H9 (cell line): ENCODE measurements at regions not wholly inside any gene's neighbourhood (a gene's known extent, or its start where the extent isn't known, plus 50 kb on each side); places are given as distances from the start of the nearest gene placed in this dataset.

Source experiments
- DNase-seq: peaks from one replicate; pipeline ENCODE4 v3.0.0-alpha.2; 2017
- H2AFZ ChIP-seq: one replicate; pipeline ENCODE4 v1.6.1; 2013; ENCODE audit warnings: mild to moderate bottlenecking, low read length, control low read depth, moderate library complexity
- H2AK5ac ChIP-seq: 2 replicates; pipeline ENCODE4 v1.6.1; 2013; ENCODE audit warnings: low read length, control low read depth, mixed read lengths; ENCODE audit not compliant: insufficient read length
- H2BK120ac ChIP-seq: one replicate; pipeline ENCODE4 v1.6.1; 2013; ENCODE audit warnings: low read depth, mild to moderate bottlenecking, low read length, control low read depth, inconsistent platforms; ENCODE audit not compliant: poor library complexity, severe bottlenecking
- H2BK12ac ChIP-seq: 2 replicates; pipeline ENCODE4 v1.6.1; 2013; ENCODE audit warnings: low read length, control low read depth, mixed read lengths, low read depth; ENCODE audit not compliant: insufficient read length
- H2BK15ac ChIP-seq: 2 replicates; pipeline ENCODE4 v1.6.1; 2013; ENCODE audit warnings: low read depth, low read length, control low read depth
- H2BK20ac ChIP-seq: one replicate; pipeline ENCODE4 v1.6.1; 2013; ENCODE audit warnings: low read depth, mild to moderate bottlenecking, low read length, control low read depth, inconsistent platforms; ENCODE audit not compliant: poor library complexity, severe bottlenecking
- H2BK5ac ChIP-seq: 2 replicates; pipeline ENCODE4 v1.6.1; 2013; ENCODE audit warnings: low read length, control low read depth, mixed read lengths; ENCODE audit not compliant: insufficient read length
- H3K14ac ChIP-seq: 2 replicates; pipeline ENCODE4 v1.6.1; 2013; ENCODE audit warnings: low read length, control low read depth; ENCODE audit not compliant: insufficient read depth
- H3K18ac ChIP-seq: 2 replicates; pipeline ENCODE4 v1.6.1; 2013; ENCODE audit warnings: low read depth, mild to moderate bottlenecking, mixed read lengths, low read length, control low read depth; ENCODE audit not compliant: insufficient read length
- H3K23ac ChIP-seq: 2 replicates; pipeline ENCODE4 v1.6.1; 2013; ENCODE audit warnings: low read length, control low read depth, mixed read lengths, low read depth; ENCODE audit not compliant: insufficient read length
- H3K23me2 ChIP-seq: 2 replicates; pipeline ENCODE4 v1.6.1; 2013; ENCODE audit warnings: low read depth, mild to moderate bottlenecking, mixed read lengths, low read length, control low read depth; ENCODE audit not compliant: insufficient read length, poor library complexity, severe bottlenecking
- H3K27ac ChIP-seq: 2 replicates; pipeline ENCODE4 v1.5.1; 2013; ENCODE audit warnings: low read length, control low read depth, mixed read lengths, low read depth; ENCODE audit not compliant: insufficient read length
- H3K27me3 ChIP-seq: 2 replicates; pipeline ENCODE4 v1.6.1; 2013; ENCODE audit warnings: low read length, control low read depth, inconsistent platforms; ENCODE audit not compliant: insufficient read depth
- H3K4ac ChIP-seq: 2 replicates; pipeline ENCODE4 v1.6.1; 2013; ENCODE audit warnings: low read depth, mild to moderate bottlenecking, control low read depth, inconsistent platforms, low read length, moderate library complexity
- H3K4me1 ChIP-seq: 2 replicates; pipeline ENCODE4 v1.6.1; 2013; ENCODE audit warnings: low read length, control low read depth, inconsistent platforms; ENCODE audit not compliant: insufficient read depth
- H3K4me2 ChIP-seq: 2 replicates; pipeline ENCODE4 v1.6.1; 2013; ENCODE audit warnings: low read length, control low read depth, mixed read lengths; ENCODE audit not compliant: insufficient read length, insufficient read depth
- H3K56ac ChIP-seq: 2 replicates; pipeline ENCODE4 v1.6.1; 2013; ENCODE audit warnings: low read depth, mild to moderate bottlenecking, mixed read lengths, low read length, control low read depth; ENCODE audit not compliant: insufficient read length
- H3K79me1 ChIP-seq: 2 replicates; pipeline ENCODE4 v1.6.1; 2013; ENCODE audit warnings: low read depth, mild to moderate bottlenecking, moderate library complexity, low read length, control low read depth, inconsistent platforms; ENCODE audit not compliant: insufficient read depth, poor library complexity, severe bottlenecking
- H3K79me2 ChIP-seq: 2 replicates; pipeline ENCODE4 v1.6.1; 2013; ENCODE audit warnings: low read length, control low read depth, inconsistent platforms; ENCODE audit not compliant: insufficient read depth
- H3K9ac ChIP-seq: 2 replicates; pipeline ENCODE4 v1.6.1; 2013; ENCODE audit warnings: low read length, control low read depth, mixed read lengths; ENCODE audit not compliant: insufficient read length; ENCODE audit errors: extremely low read depth
- H3K9me3 ChIP-seq: one replicate; pipeline ENCODE4 v1.6.1; 2013; ENCODE audit warnings: low read depth, low read length, inconsistent platforms; ENCODE audit not compliant: control insufficient read depth
- H3T11ph ChIP-seq: one replicate; pipeline ENCODE4 v1.6.1; 2013; ENCODE audit warnings: mild to moderate bottlenecking, low read length, control low read depth, inconsistent platforms
- H4K20me1 ChIP-seq: one replicate; pipeline ENCODE4 v1.6.1; 2013; ENCODE audit not compliant: control insufficient read depth, insufficient read length, insufficient read depth
- H4K5ac ChIP-seq: 2 replicates; pipeline ENCODE4 v1.6.1; 2013; ENCODE audit warnings: low read depth, mild to moderate bottlenecking, mixed read lengths, low read length, control low read depth; ENCODE audit not compliant: insufficient read length
- H4K8ac ChIP-seq: replicated peaks from 2 replicates; pipeline ENCODE4 v1.6.1; 2013; ENCODE audit warnings: low read length, control low read depth, mixed read lengths, low read depth; ENCODE audit not compliant: insufficient read length
- H4K91ac ChIP-seq: 2 replicates; pipeline ENCODE4 v1.6.1; 2013; ENCODE audit warnings: low read depth, mild to moderate bottlenecking, moderate library complexity, mixed read lengths, low read length, control low read depth; ENCODE audit not compliant: insufficient read length
- H3K27ac Mint-ChIP-seq, 3 experiments: 2 replicates in 2 of 3; 3 replicates in 1 of 3; pipeline ENCODE4 v1.8.0; 2020 to 2021; ENCODE audit warnings: mixed read lengths in 3 of 3, mild to moderate bottlenecking in 1 of 3, moderate library complexity in 1 of 3
- H3K27me3 Mint-ChIP-seq: 2 replicates; pipeline ENCODE4 v1.8.0; 2021; ENCODE audit warnings: low read depth, mild to moderate bottlenecking, moderate library complexity, mixed read lengths
- H3K36me3 Mint-ChIP-seq, 3 experiments: 2 replicates in 2 of 3; 3 replicates in 1 of 3; pipeline ENCODE4 v1.8.0; 2020 to 2021; ENCODE audit warnings: low read depth in 3 of 3, mixed read lengths in 3 of 3; ENCODE audit not compliant: insufficient read depth in 1 of 3
- H3K4me1 Mint-ChIP-seq, 2 experiments: 2 replicates each; pipeline ENCODE4 v1.8.0; 2020; ENCODE audit warnings: mixed read lengths in 2 of 2
- H3K4me3 Mint-ChIP-seq, 2 experiments: 2 replicates in 1 of 2; 3 replicates in 1 of 2; pipeline ENCODE4 v1.8.0; 2020 to 2021; ENCODE audit warnings: mild to moderate bottlenecking in 2 of 2, mixed read lengths in 2 of 2, moderate library complexity in 1 of 2
- H3K9me3 Mint-ChIP-seq, 2 experiments: 2 replicates in 1 of 2; 3 replicates in 1 of 2; pipeline ENCODE4 v1.8.0; 2020; ENCODE audit warnings: mild to moderate bottlenecking in 2 of 2, mixed read lengths in 2 of 2, moderate library complexity in 1 of 2
- WGBS: extraction: QIAGEN DNeasy Blood & Tissue Kit; methylation state at CpG from one replicate; pipeline ENCODE4 v1.1.7; 2013; ENCODE audit warnings: missing lambda C conversion rate, low lambda C conversion rate, mixed read lengths; ENCODE audit not compliant: insufficient read length; ENCODE audit errors: extremely low coverage; 5-methylcytosine and 5-hydroxymethylcytosine counted together
- TF ChIP-seq, protein P1 (sequence below): fragments of 200-600 bp; sonication (generic); conservative IDR thresholded peaks from 3 replicates; pipeline ENCODE4 v1.8.0; 2021; ENCODE audit warnings: antibody characterized with exemption, mild to moderate bottlenecking

DNA sequence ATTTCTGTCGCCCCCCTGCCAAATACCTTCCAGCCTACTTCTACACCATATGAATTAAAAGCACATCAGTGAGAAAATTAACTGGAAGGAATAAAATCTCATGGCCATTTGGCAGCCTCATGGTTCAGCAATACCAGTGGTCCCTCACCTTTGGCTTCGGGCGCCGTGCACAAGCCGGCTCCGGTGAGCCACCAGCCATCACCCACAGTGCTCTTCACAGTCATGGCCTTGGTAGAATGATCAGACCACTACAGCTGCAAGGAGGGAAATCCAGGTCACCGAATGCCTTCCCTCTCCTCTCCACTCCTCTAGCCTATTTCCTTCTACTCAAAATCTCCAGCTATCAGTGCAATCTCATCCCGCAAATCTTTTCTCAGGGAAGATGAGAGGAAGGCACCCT lies 239.1 kb downstream of the C1D start:
- Histone ChIP-seq H3T11ph (no peak overlapping the region), H2AFZ (no peak overlapping the region), H2BK120ac (no peak overlapping the region), H3K4ac (no peak overlapping the region), H2AK5ac (no peak overlapping the region), H3K27me3 (no peaks in the 10 kb centered on the region), H3K23me2 (no peaks in the 10 kb centered on the region), H3K79me2 (no peaks in the 10 kb centered on the region), H2BK5ac (no peak overlapping the region), H4K8ac (no peak overlapping the region), H3K9ac (no peak overlapping the region), H4K91ac (no peak overlapping the region), H3K56ac (no peak overlapping the region), H3K27ac (no peak overlapping the region), H3K23ac (no peak overlapping the region), H2BK20ac (no peak overlapping the region), H2BK15ac (no peak overlapping the region), H3K9me3 (no peaks in the 10 kb centered on the region), H3K4me1 (no peaks in the 10 kb centered on the region), H3K4me2 (no peak overlapping the region), H3K18ac (no peak overlapping the region), H2BK12ac (no peak overlapping the region), H4K20me1 (no peaks in the 10 kb centered on the region), H3K79me1 (no peaks in the 10 kb centered on the region), H4K5ac (no peak overlapping the region), H3K14ac (no peak overlapping the region; the same call in 1 of the 2 replicates)
- Mint-ChIP-seq H3K27me3 (no peaks in the 10 kb centered on the region), H3K9me3 (peaks cover 0 to 3% of the 10 kb centered on the region in 2 experiments; a peak in 1 of 5 replicates), H3K36me3 (no peaks in the 10 kb centered on the region; a peak in 1 of 7 replicates), H3K27ac (no peak overlapping the region), H3K4me1 (no peaks in the 10 kb centered on the region), H3K4me3 (no peak overlapping the region)
- TF ChIP-seq, protein P1, sequence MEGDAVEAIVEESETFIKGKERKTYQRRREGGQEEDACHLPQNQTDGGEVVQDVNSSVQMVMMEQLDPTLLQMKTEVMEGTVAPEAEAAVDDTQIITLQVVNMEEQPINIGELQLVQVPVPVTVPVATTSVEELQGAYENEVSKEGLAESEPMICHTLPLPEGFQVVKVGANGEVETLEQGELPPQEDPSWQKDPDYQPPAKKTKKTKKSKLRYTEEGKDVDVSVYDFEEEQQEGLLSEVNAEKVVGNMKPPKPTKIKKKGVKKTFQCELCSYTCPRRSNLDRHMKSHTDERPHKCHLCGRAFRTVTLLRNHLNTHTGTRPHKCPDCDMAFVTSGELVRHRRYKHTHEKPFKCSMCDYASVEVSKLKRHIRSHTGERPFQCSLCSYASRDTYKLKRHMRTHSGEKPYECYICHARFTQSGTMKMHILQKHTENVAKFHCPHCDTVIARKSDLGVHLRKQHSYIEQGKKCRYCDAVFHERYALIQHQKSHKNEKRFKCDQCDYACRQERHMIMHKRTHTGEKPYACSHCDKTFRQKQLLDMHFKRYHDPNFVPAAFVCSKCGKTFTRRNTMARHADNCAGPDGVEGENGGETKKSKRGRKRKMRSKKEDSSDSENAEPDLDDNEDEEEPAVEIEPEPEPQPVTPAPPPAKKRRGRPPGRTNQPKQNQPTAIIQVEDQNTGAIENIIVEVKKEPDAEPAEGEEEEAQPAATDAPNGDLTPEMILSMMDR = no peak
- DNase-seq = no peak
- WGBS = no CpG with 5 or more reads among the region's 8 CpGs
